Mucosa of descending colon (tissue), 3 donors: ENCODE measurements at regions not wholly inside any gene's neighbourhood (a gene's known extent, or its start where the extent isn't known, plus 50 kb on each side); places are given as distances from the start of the nearest gene placed in this dataset.

Experiments
- ATAC-seq: fragments of 200-7000 bp; cut with Tn5 transposase; one replicate; pipeline ENCODE4 v1.9.1; 2020; ENCODE audit warnings: mild to moderate bottlenecking, moderate library complexity
- DNase-seq, 3 donors: peaks; one replicate each; pipeline ENCODE4 v3.0.0-alpha.2; 2020
- H3K36me3 ChIP-seq: fragments of 200-600 bp; one replicate; pipeline ENCODE4 v1.8.0; 2021; ENCODE audit warnings: low read depth, mild to moderate bottlenecking
- H3K4me1 ChIP-seq: fragments of 200-600 bp; one replicate; pipeline ENCODE4 v1.8.0; 2021; ENCODE audit warnings: low read depth, mild to moderate bottlenecking
- H3K4me3 ChIP-seq: fragments of 200-600 bp; one replicate; pipeline ENCODE4 v1.8.0; 2021; ENCODE audit warnings: mild to moderate bottlenecking
- H3K9me3 ChIP-seq: fragments of 200-600 bp; one replicate; pipeline ENCODE4 v1.8.0; 2021; ENCODE audit warnings: mild to moderate bottlenecking
- CTCF ChIP-seq: fragments of 200-600 bp; IDR thresholded peaks from one replicate; pipeline ENCODE4 v1.8.0; 2022; ENCODE audit warnings: antibody characterized with exemption, mild to moderate bottlenecking
- intact Hi-C, 2 donors: fragments of 100-400 bp; cut with DNase I in 1 of 2; cut with micrococcal nuclease in 1 of 2; formaldehyde crosslinking; loops; one replicate each; pipeline versions ENCODE4 v1.11.0 to v1.11.1; 2022; cut with DNase I, micrococcal nuclease
- donor health status: DM: no; HTN: no; CAD: no; lungs with moderate emphysema.
- donor health status: DM: no; HTN: no; CAD: no.
- donor health status: DM: no; HTN: yes; CAD: no.

GRCh38 chr1:232477728-232478127 is 152.2 kb downstream of the SIPA1L2 start:
- intact Hi-C loops: no loop called here
- no peak for ATAC-seq

GRCh38 chr1:232476538-232476950 is 153.4 kb downstream of the SIPA1L2 start:
- TF ChIP-seq CTCF: no peak
- H3K9me3 ChIP-seq: no peaks in the 10 kb centered on the region
- H3K4me1 ChIP-seq: no peaks in the 10 kb centered on the region
- intact Hi-C loops: no loop called here
- ATAC-seq (no peak), DNase-seq (no peak)
- H3K4me3 ChIP-seq: no peak overlapping the region
- no peaks in the 10 kb centered on the region for H3K36me3 ChIP-seq

More at GRCh38 chr1:232477728-232478127, 152.2 kb downstream of the SIPA1L2 start:
- no peak for TF ChIP-seq CTCF
- no peaks in the 10 kb centered on the region for H3K36me3 ChIP-seq
- no peak for DNase-seq
- no peak overlapping the region for H3K4me3 ChIP-seq
- H3K9me3 ChIP-seq: no peaks in the 10 kb centered on the region
- H3K4me1 ChIP-seq: no peaks in the 10 kb centered on the region

- DNase-seq (no peak), ATAC-seq (no peak)
- Histone ChIP-seq H3K36me3 (no peaks in the 10 kb centered on the region), H3K9me3 (no peaks in the 10 kb centered on the region), H3K4me1 (no peaks in the 10 kb centered on the region), H3K4me3 (no peak overlapping the region)
- TF ChIP-seq CTCF: no peak
- intact Hi-C loops: no loop called here
Measured at GRCh38 chr1:232474826-232475225, 155.1 kb downstream of the SIPA1L2 start.

- Histone ChIP-seq H3K4me3 (no peak overlapping the region), H3K4me1 (no peaks in the 10 kb centered on the region), H3K9me3 (no peaks in the 10 kb centered on the region), H3K36me3 (no peaks in the 10 kb centered on the region)
- no peak for DNase-seq
- no peak for ATAC-seq
- no peak for TF ChIP-seq CTCF
- intact Hi-C loops: no loop called here
Measured at GRCh38 chr1:232473900-232474299, 156.0 kb downstream of the SIPA1L2 start.

GRCh38 chr1:232473324-232473723 is 156.6 kb downstream of the SIPA1L2 start:
- Histone ChIP-seq H3K36me3 (no peaks in the 10 kb centered on the region), H3K9me3 (no peaks in the 10 kb centered on the region), H3K4me3 (no peak overlapping the region), H3K4me1 (no peaks in the 10 kb centered on the region)
- no peak for TF ChIP-seq CTCF
- intact Hi-C loops: no loop called here
- peak; percentile 60 for ATAC-seq
- peak in 1 of 3 donors; percentile 12 for DNase-seq

- TF ChIP-seq CTCF: no peak
- DNase-seq (no peak), ATAC-seq (no peak)
- intact Hi-C loops: no loop called here
- H3K36me3 ChIP-seq: no peaks in the 10 kb centered on the region
- H3K4me1 ChIP-seq: no peaks in the 10 kb centered on the region
- no peaks in the 10 kb centered on the region for H3K9me3 ChIP-seq
- no peak overlapping the region for H3K4me3 ChIP-seq
Measured at GRCh38 chr1:232472485-232473041, 157.4 kb downstream of the SIPA1L2 start.
